Left lobe of liver (tissue), 2 donors: ENCODE measurements at regions not wholly inside any gene's neighbourhood (a gene's known extent, or its start where the extent isn't known, plus 50 kb on each side); places are given as distances from the start of the nearest gene placed in this dataset.

ENCODE experiments used
- ATAC-seq: fragments of 200-7000 bp; cut with Tn5 transposase; one replicate; pipeline ENCODE4 v1.9.1; 2020; ENCODE audit warnings: mild to moderate bottlenecking, moderate library complexity
- DNase-seq: peaks from one replicate; pipeline ENCODE4 v3.0.0-alpha.2; 2020; ENCODE audit warnings: low spot score
- donor health status: DM: no; HTN: no; CAD: no; lungs with moderate emphysema.
- donor health status: DM: no; HTN: yes; CAD: no.

GRCh38 chr1:4506591-4506990 lies 147.8 kb upstream of the AJAP1 start:
- ATAC-seq (no peak), DNase-seq (no peak)

GRCh38 chr1:4509206-4509605 lies 145.2 kb upstream of the AJAP1 start:
- ATAC-seq (no peak), DNase-seq (no peak)

DNA sequence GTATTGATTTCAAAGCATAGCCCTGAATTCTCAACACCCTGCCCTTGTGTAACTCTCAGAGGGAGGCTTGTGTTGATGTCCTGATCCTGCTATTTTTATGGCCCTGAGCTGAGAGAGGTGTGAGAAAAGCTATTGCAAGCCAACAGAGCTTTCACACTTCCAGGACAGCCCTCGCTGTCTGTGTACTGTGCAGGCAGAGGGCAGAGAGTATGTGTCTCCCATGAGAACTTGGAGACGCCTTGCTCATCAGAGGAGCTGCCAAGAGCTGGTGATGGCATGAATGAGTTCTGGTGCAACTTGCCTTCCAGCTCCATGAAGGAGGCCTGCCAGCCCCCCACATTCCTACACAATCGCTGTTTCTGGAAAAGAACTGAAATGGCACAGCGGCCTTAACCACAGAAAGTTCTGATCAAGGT lies 144.1 kb upstream of the AJAP1 start:
- ATAC-seq (no peak), DNase-seq (no peak)

- no peak for DNase-seq
Measured at GRCh38 chr1:4511374-4511773, 143.0 kb upstream of the AJAP1 start.

GRCh38 chr1:4512636-4513035 lies 141.8 kb upstream of the AJAP1 start:
- ATAC-seq, result peak; percentile 44
- DNase-seq, result no peak

More at GRCh38 chr1:4511374-4511773, 143.0 kb upstream of the AJAP1 start:
- no peak for ATAC-seq

GRCh38 chr1:4513685-4514084 lies 140.7 kb upstream of the AJAP1 start:
- no peak for DNase-seq

DNA sequence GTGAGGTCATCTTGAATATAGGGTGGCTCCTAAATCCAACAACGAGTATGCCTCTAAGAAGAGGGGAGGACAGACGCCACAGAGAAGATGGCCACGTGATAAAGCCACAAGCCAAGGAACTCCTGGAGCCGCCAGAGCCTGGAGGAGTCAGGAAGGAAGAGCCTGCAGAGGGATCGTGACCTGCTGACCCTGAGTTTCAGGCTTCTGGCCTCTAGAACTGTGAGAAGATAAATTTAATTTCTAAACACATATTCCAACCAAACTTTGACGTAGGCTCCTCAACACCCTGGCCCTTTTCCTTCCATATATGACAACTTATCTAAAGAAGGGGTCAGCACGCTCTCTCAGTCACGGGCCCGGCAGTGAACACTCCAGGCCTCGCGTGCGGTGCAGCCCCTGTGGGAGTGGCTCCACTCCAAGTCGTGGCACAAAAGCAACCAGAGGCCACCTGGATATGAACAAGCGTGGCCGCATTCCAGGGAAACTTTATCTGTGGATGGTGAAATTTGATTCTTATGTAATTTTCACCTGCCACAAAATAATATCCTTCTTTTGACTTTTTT lies 138.6 kb upstream of the AJAP1 start:
- peak; percentile 56 for ATAC-seq
- DNase-seq, result no peak

More at GRCh38 chr1:4513685-4514084, 140.7 kb upstream of the AJAP1 start:
- no peak for ATAC-seq

- ATAC-seq (no peak), DNase-seq (no peak)
Measured at GRCh38 chr1:4516596-4516995, 137.8 kb upstream of the AJAP1 start.

DNA sequence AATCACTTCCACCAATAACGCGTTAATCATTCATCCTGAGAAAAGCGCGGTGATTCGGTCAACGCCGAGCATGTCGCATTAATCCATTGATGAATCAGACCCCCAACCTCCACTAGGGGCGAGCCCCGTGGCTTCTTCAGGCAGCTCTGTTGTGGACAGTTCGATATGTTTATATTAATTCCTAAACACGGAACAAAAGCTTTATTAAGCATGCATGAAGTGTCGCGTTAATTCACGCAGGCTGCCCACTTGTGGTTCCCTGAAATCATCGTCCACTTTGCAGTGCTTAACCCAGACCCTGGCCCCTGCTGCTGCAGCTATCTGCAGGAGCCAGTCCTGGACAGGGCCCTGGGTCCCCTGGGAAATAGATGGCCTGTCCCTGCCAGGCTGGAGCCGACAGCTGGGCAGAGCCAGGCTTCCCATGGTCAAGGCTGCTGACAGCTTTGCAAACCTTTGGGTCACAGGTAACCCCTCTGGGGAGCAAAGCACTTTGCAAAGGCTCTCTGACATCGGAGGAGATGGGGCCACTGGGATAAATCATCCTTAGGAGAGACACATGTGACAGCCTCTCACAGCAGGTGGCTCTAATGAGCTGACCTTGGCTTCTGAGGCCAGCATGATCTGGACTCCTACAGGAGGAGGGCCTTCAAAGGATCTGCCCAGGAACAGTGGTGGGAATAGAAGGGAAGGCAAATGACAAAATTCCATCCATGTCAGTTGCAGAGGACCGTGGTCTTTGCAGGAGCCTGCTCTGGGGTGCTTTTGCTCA lies 137.0 kb upstream of the AJAP1 start:
- peak; percentile 37 for DNase-seq
- peak; percentile 29 for ATAC-seq

DNA sequence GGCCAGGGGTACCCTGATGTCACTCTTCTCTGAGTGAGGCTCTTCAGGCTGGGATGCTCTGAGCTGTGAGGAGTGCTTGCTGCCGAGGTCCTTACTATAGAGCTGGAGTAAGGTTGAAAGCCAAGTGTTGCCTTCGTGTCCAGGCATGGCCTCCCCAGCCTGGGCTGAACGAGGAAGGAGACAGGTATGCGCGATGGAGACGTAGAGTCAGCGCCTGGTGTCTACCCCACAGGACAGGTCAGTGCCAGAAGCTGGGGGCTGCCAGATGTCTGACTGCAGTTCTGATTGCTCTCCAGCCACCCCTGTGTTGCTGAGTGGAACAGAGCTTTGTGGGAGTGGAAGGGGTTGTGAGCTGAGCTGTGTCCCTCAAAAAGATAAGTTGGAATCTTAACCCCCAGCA lies 135.8 kb upstream of the AJAP1 start:
- ATAC-seq (no peak), DNase-seq (no peak)

DNA sequence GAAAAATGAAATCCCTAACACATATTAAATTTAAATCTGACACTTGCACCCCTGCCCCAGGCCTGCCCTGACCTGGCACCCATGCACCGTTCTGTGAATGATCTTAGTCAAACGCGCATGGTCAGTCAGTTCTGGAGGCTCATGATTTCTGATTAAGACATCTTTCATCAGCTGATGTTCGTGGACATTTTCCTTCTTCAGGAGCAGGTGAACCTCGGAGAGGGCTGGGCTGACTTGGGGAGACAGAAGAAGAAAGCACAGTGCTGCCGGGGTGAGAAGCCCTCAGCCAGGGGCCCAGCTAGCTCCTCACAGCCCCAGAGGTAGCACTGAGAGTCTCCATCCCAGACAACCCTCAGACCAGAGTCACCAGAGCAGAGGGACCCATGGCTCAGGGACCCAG lies 134.5 kb upstream of the AJAP1 start:
- no peak for ATAC-seq

GRCh38 chr1:4523551-4523950 lies 130.9 kb upstream of the AJAP1 start:
- DNase-seq, result no peak
- no peak for ATAC-seq

More for the DNA sequence above, 134.5 kb upstream of the AJAP1 start:
- DNase-seq, result no peak

GRCh38 chr1:4526747-4527146 lies 127.7 kb upstream of the AJAP1 start:
- ATAC-seq (no peak), DNase-seq (no peak)

- no peak for DNase-seq
- no peak for ATAC-seq
Measured at GRCh38 chr1:4527819-4528218, 126.6 kb upstream of the AJAP1 start.

DNA sequence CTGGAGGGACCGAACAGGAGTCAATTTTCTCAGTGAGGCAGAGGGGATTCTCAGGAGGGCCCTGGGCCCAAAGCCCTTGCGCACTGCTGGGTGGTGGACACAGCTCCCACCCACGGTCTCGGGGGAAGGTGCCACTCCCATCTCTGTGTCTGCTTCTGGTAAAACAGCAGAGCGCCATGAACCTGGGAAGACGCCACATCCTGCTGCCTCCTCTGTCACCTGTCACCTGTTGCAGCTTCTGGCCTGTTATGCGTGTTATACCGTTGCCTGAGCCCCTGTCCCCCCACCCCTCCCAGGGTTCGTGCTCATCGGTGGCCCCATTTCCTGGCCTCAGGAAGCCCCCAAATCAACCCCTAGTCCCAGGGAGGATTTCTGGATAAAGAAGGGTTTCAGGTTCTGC lies 125.8 kb upstream of the AJAP1 start:
- DNase-seq (no peak), ATAC-seq (no peak)

- peak; percentile 89 for ATAC-seq
Measured at GRCh38 chr1:4529446-4530165, 124.8 kb upstream of the AJAP1 start.

GRCh38 chr1:4530166-4530785 lies 124.1 kb upstream of the AJAP1 start:
- DNase-seq (no peak), ATAC-seq (peak; percentile 56)

More at GRCh38 chr1:4529446-4530165, 124.8 kb upstream of the AJAP1 start:
- DNase-seq, result no peak

DNA sequence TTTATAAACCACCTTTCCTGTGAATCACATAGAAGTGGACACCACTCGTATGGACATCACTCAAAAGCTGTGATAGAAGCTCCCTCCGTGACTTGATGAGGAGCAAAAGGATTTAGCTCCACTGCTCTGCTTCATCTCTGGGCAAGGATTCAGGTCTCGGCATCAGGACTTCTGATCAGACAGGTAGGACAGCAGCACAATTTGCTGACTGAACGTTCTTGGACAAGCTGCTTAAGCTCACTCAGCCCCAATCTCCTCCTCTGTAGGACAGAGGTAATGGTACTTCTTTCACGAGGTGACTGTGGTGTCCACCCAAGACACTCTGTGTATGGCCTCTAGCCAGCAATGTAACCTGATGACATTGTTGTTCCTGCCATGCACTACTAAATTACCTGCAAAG lies 122.6 kb upstream of the AJAP1 start:
- ATAC-seq, result no peak
- no peak for DNase-seq

GRCh38 chr1:4532656-4533055 lies 121.8 kb upstream of the AJAP1 start:
- ATAC-seq (no peak), DNase-seq (no peak)

DNA sequence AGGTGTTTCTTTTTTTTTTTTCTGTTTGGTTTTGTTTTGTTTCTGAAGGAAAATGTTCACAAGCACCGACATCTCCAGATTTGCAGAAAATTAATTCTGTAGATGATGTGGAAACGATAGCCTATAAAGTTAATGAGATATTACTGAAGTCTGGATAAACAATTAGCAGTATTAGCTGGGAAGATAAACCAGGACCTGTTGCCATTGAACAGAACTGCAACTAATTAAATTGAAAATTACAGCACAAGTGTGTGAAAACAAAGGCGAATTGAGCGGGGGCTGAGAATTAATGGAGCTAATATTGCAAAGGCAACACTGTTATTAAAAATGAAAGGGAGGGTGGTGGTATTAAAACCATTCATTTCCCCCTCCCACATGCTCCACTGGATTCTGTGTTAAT lies 107.5 kb upstream of the AJAP1 start:
- DNase-seq, result no peak
- ATAC-seq, result no peak

GRCh38 chr1:4549930-4550329 lies 104.5 kb upstream of the AJAP1 start:
- ATAC-seq, result no peak
- DNase-seq, result no peak

- ATAC-seq (no peak), DNase-seq (no peak)
Measured at GRCh38 chr1:4550941-4551340, 103.5 kb upstream of the AJAP1 start.
